ENCODE measurements at regions not wholly inside any gene's neighbourhood (a gene's known extent, or its start where the extent isn't known, plus 50 kb on each side); places are given as distances from the start of the nearest gene placed in this dataset.
"Not testable (repeated sequence)": the region's sequence is repeated elsewhere in the genome, so short reads cannot be mapped to it uniquely, and the experiment has no call there.

DNA sequence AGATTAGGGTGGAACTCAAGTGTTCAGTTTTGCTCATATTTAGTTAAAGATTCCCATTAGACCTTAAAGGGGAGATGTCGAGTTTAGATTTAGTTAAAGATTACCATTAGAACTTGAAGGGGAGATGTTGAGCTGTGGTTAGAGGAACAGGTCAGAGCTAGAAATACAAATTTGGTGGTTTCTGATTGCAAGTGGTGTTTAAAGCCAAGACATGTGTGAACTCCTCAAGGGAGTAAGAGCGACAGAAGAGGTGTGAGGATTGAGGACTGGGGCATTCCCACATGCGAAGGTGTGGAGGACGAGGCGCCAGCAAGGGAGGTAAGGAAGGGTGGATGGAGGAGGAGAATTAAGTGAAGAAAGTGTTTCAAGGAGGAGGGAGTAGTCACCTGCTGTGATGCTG lies 168.6 kb downstream of the IER5 start:
- DNase-seq (ENCODE audit: low spot score), result no peak

DNA sequence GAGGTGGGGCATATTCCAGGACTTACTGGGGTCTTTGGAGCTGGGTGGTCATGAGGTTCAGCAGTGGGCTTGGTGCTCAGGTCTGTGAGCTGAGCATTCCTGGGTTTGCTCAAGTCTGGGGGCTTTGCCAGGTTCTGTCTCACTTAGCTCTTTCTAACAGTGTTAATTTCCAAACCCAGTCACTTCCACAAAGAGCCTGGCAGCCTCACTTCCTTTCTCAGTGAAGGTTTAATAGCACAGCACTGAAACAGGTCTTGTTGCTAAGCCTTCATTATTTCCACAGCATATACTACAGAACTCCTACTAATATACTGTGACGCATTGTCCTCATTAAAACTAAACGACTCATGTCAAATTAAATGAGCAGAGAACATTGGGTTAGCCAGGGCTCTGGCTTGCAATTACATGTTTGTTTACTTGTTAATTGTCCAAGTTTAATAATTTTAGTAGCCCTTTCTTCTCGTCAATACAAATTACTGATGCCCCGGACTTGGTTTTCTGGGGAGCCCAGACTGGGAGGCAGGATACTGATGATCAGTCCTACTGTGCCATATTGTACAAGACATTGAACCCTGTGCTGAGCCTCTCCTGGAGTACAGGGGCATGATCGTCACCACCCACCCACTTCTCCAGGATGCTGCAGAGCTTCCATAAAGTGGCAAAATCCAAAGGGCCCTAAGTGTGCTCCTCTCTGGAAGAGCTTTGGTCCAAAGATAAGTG lies 170.7 kb downstream of the IER5 start:
- DNase-seq (ENCODE audit: low spot score), result peak; percentile 17

DNA sequence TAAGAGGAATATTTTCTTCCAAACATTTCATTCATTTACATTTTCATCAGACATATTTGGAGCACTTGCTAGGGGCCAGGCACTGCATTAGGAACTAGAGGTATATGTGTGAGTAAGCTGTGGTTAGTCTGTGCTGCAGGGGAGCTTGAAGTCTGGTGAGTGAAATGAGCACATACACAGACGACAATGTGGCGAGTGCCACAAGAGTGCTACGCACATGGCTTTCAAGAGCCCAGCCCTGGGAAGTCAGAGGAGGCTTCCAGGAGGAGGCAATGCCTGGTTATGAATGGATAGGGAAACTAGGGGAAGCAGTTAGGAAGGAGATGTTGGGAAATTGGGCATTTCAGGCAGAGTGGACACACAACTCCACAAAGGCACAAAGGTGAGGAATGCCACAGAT lies 171.8 kb downstream of the IER5 start:
- DNase-seq (ENCODE audit: low spot score), result no peak

DNA sequence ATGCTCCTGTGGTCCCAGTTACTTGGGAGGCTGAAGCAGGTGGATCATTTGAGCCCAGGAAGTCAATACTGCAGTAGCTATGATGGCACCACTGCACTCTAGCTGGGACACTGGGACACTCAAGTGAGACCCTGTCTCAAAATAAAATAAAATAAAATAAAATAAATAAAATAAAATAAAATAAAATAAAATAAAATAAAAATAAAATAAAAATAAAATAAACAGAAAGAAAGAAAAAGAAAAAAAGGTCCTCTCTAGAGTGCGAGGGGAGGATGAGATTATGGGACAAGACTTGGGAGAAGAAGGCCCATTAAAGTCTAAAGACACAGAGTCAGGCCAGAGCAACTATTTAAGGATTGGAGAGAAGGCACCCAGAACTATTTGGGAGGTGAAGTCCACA lies 172.5 kb downstream of the IER5 start:
- no peak for DNase-seq (ENCODE audit: low spot score)

DNA sequence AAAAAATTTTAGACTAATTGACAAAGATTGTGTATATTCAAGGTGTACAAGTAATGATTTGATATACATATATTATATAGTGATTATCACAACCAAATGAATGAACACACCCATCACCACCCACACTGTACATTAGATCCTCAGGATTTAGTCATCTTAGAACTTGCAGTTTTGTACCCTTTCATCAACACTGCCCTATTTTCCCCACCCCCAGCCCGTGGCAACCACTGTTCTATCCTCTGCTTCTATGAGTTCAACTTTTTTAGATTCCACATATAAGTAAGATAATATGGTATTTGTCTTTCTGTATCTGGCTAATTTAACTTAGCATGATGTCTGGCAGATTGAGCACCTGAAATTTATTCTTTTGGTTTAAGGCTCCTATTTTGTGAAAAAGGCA lies 173.6 kb downstream of the IER5 start:
- DNase-seq (ENCODE audit: low spot score), result no peak

DNA sequence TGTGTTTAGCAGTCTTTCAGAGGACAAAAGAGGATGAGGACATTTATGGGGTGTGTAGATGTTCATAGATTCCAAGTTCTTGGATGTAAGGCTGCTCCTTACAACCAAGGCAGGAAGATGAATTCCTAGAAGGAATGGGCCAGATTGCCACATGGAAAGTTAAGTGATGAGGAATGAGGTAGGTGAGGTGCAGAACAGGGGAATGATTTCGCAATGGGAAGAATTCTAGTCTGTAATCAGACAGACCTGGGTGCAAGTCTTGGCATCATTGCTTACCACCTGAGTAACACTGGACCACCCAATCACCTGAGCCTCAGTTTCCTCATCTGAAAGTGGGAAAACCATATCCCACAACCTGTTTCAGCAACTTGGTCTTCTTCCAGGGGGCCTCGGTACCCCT lies 174.9 kb downstream of the IER5 start:
- DNase-seq (ENCODE audit: low spot score), result no peak

DNA sequence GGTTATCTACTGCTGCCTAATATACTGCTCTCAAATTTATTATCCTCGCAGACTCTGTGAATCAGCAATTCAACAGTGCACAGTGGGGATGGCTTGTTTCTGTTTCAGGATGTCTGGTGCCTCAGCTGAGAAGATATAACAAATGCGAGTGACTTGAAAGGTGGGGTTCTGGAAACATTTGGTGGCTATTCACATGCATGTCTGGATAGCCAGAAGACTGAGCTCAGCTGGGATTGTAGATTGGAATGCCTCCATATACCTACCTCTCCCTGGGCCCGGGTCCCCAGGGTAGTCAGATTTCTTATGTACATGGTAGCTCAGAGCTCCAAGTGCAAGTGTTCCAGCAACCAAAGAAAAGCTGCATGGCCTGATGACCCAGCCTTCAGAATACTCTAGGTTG lies 176.3 kb downstream of the IER5 start:
- DNase-seq (ENCODE audit: low spot score), result no peak

DNA sequence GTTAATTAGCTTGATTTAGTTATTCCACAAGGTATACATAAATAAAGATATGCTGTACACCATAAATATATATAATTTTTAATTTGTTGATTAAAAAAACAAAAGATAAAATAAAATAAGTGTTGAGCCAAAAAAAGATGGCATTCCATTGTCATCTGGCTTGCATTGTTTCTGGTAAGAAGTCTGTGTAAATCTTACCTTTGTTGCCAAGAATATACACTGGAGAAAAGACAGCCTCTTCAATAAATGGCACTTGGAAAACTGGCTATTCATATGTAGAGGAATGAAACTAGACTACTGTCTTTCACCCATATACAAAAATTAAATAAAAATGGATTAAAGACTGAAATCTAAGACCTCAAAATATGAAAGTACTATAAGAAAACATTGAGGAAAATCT lies 196.5 kb downstream of the IER5 start:
- DNase-seq (ENCODE audit: low spot score), result no peak

DNA sequence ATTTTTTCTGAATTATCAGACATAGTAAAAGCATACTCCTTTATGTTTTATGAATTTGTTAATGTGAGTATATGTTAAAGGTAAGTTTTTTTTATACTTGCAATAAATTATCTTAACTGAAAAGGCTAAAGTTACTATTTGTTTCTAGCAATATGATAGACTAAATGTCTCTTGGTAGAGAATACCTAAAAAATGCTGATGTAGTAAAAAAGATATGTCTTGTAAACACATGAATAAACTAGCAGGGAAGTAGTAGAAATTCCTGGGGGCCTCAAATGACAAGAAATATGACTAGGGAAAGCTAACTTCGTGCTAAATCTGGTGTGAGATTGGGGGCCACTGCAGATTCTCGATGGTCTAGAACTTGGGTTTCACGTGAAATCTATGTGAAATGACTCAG lies 188.1 kb upstream of the CACNA1E start:
- DNase-seq (ENCODE audit: low spot score), result no peak

DNA sequence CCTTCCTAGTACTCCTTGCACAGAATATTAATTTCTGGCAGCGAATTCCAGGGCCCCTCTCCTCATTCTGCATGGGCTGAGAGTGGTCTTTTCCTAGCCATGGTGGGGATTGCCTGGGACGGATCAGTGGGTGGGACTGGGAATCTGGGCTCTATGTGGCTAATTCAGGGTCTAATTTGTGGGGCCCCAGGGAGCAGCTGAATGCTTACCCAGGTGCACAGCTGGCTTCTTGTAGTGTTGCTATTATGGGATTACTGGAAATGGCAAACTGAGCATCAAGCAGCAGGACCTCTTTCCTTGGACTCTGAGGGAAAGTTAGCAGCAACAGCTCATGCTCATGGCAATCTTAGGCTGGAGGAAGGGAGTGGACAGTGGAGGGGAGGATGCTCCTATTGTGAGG lies 187.1 kb upstream of the CACNA1E start:
- DNase-seq (ENCODE audit: low spot score), result no peak

DNA sequence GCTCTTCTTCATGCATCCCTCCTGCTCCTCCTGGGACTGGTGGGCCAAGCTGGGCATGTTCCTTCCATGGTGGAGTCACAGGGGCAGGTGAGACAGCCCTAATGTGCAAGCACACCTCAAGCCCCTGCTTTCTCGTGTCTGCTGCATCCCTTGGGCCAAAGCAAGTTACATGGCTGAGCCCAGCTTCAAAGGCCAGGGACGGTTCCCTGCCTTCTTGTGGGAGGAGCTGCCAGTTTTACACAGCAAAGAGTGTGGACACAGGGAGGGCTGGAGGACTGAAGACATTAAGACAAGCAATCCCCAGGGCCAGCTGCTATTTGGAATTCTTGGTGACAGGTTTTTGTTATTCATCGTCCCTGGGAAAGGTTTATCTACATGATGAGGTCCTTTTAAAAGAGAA lies 175.2 kb upstream of the CACNA1E start:
- no peak for DNase-seq (ENCODE audit: low spot score)

DNA sequence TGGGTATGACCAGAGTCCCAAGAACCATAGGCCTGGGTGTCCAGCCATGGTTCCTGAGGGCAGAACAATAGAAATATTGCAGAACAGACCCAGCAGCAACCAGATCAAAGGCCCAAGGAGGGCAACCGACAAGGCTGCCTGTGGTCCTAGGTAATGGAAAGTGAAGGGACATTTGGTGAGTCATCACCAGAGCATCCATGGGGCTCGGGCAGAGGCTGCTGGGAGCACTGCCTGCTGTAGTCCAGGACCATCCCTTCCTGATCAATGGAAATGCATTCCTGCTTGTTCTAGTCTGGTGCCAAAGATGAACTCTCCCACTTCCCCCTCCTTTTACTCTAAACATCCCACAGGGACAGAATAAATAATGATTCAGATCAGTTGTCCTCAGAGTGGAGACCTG lies 172.8 kb upstream of the CACNA1E start:
- no peak for DNase-seq (ENCODE audit: low spot score)

DNA sequence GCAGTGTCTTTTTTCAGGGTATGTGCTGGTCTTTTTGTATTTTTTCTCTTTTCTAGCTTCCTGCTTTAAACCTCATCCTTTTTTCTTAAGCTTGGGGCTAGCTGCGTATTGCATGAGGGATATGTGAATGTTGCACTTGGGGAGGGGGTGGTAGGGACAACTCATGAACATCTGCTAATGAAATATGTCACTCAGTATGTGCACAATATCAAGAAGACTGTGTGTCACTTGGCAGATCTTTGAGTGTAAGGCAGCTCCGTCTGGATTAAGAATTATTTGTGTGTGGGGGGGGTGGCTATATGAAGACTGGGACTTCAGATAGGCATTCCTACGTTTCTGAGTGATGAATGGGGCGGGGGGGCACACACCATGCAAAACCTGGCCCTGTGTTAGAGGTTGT lies 170.4 kb upstream of the CACNA1E start:
- DNase-seq (ENCODE audit: low spot score), result no peak

DNA sequence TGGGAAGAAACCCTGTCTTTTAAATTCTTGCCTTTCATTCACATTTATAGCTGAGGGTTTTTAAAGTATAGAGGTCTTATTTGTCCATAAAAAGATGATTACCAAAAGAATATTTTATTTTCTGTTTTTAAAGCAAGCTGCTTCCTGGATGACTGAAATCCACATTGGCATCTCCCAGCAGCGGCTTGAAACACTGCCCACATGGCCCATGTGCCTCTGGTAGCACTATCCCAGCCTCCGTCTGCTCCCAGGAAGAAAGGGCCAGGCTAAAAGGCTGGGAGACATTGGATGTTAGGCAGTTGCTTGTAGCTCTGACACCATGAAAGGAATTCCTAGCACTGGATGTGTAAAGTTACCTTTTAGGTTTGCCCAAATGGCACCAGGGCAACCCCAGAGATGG lies 169.9 kb upstream of the CACNA1E start:
- no peak for DNase-seq (ENCODE audit: low spot score)

DNA sequence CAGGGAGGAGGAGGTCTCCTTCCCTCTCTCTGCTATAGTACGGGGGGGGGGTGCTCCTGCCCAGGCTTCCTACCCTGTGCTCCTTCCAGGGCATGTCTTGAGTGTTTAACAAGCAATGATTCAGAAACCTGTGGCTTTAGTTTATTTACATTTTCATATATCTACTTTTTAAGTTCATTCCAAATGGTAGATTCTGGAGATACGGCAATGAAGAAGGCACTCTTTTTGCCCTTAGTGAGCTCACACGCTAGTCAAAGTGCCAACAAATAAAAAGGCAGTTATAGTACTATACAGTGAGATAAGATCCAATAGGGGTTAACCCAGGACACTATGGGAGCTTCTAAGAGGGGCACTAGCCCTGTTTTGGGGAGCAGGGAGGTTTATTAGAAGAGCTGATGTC lies 169.3 kb upstream of the CACNA1E start:
- DNase-seq (ENCODE audit: low spot score), result no peak

DNA sequence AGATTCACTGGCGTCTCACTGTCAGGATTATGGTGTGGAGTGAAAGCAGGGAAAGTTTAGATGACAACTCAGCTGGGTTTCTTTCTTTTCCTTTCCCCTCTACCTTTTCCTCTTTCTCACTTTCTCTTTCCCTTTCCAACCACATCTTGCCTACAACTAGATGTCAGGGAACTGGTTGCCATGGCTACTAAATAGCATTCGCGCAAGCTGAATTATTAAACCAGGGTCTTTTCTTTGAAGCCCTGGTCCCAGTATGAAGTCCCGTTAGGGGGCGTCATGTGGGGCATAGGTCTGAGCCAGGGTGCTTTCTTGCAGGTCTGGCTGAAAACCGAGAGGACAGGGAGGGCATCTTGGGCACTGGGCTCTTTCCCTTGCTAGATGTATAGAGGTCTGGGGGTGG lies 168.4 kb upstream of the CACNA1E start:
- DNase-seq (ENCODE audit: low spot score), result no peak

DNA sequence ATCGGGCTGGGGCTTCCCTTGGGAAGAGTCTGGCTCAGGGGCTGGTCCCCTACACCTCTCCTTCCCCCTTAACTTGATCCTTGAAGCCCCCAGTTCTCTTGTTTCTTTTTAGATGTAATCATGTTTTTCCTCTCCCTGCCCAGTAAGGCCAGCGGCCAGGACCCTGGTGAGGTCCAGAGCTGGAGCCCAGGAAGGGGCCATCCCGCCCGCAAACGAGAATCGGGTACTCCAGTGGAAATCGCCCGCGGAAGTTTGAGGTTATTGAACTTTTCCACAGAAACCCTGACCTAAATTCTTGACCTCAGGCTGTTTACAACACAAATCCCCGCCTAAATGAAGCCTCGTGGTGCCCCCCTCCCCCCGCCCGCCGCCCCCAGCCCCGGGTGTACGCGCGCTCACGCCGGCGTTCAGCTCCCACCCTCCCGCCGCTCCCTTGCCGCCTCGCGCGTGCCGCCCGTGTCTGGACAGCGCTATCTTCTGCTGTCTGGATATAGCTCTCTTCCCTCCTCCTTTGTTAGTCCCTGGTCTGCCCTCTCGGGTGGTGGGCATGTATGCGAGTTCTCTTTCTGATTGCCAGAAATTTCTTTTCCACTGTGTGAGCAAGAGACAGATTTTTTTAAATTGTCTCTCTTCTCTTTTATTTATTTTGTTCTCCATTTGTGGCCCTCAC lies 165.9 kb upstream of the CACNA1E start:
- DNase-seq (ENCODE audit: low spot score), result no peak

DNA sequence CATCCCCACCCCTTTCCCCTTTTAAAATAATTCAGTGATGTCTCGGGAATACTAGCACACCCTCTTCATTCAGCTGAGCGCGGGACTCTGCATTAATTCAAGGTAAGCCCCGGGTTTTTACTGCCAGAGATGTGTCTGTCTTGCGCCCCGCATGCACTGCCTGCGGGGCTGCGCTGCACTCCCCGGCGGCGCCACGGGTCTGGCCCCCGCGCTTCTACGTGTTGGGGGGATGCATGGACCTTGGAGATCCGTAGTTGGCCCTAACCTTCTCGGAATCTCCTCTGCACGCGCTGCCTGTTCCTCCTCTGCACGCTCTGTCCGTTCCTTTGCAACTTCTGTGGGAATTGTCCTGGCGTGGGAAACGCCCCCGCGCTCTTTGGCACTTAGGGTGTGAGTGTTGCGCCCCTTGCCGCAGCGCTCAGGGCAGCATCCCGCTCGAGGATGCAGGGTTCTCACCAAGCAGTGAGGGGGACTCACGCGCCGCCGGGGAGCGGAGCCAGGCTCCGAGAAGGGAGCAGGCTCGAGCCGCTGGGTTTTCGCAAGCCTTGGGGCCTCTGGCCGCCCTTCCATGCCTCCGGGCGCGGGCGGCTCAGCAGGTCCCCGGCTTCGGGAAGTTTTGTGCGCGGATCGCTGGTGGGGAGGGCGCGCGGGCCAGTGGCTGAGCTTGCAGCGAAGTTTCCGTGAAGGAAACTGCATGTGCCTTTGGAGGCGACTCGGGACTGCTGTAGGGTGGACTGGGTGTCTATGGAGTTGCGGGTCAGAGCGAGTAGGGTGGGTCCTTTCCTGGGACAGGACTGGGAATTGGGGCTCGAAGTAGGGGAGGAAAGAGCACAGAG lies 165.1 kb upstream of the CACNA1E start:
- no peak for DNase-seq (ENCODE audit: low spot score)

DNA sequence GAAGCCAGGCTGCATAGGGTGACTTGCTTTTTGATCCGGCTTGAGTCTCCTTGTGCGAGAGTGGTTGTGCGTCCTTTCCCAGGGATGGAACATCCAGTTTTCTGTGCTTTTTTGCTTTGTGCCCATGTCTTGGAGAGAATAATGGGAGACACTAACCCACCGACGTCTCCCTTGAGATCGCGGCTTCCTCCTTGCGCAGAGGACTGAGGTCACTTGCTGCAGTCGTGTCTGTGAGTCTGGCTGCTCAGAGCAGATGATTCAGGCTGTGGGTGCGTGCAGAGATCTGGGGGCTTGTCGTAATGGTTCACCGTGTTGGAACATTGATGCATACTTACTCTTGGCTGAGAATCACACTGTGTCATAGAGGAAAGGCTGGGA lies 164.5 kb upstream of the CACNA1E start:
- peak; percentile 52 for DNase-seq (ENCODE audit: low spot score)

DNA sequence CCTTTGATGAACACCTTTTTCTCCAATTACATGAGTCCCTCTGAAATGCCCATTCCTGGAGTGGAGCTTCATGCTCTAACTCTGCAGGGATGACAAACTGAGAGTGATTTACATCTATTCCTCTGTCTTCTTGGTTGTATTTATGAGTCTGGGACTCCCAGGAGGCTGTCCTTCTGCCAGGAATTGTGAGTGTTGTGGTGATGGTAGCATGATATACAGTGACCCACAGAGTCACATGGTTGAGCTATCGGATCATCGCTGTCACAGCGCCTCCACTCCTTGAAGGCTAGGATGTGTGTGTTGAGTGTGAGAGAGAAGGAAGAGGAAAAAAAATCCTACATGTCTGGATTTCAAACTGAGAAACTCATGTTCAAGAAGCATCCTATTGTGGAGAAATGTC lies 163.4 kb upstream of the CACNA1E start:
- DNase-seq (ENCODE audit: low spot score), result no peak

DNA sequence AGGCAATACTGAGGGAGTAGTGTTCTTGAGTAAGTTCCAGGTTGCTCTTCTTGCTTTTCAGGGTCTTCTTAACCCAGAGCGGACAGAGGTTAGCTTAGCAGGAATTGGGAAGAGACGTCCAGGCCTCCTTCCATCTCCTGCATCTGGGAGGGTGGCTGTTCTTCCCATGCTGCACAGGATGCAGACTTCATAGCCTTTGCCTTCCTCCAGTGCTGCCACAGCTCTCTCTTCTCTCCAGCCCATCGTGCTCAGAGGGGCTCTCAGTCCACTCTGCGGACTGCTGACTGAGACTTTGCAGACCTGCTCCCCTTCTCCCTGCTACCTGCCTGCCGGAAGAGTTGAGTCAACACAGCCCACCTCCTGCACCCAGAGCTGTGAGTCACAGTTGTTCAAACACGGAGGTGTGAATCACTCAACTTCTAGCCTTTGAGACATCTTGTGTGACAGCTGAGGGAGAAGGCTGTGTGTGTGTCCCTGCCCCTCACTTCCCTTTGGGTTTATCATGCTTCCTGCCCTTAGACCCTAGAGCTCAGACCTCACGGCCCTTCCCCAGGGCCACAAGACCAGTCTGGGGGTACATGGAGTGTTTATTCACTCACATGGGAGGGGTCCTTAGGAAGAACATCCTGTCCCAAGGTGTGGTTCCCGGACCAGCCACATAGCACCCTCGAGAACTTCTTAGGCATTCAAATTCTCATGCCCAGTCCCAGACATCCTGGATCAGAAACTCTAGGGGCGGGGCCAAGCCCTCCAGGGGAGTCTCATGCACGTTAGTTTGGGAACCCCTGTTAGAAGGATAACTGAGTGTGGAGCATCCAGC lies 158.3 kb upstream of the CACNA1E start:
- no peak for DNase-seq (ENCODE audit: low spot score)

DNA sequence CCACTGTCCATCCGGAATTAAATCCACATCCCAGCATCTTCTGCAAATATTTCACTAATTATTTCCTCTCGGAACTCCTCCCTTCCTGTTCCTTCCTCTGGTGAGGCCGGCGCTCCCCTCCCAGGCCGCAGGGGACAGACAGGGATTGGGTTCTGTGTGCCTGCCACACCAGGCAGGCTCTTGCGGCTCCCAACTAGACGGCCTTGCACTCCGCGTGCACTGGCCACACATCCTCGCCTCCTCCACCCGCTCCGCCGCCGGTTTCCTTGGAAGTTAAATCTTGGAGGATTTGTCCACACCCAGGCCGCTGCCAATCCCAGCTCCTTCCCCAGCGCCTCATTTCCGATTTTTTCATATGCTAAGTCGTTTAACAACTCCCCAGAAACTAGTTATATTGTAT lies 157.6 kb upstream of the CACNA1E start:
- DNase-seq (ENCODE audit: low spot score), result not testable (repeated sequence)
